ENCODE measurements at regions not wholly inside any gene's neighbourhood (a gene's known extent, or its start where the extent isn't known, plus 50 kb on each side); places are given as distances from the start of the nearest gene placed in this dataset.
"Not testable (repeated sequence)": the region's sequence is repeated elsewhere in the genome, so short reads cannot be mapped to it uniquely, and the experiment has no call there.

DNA sequence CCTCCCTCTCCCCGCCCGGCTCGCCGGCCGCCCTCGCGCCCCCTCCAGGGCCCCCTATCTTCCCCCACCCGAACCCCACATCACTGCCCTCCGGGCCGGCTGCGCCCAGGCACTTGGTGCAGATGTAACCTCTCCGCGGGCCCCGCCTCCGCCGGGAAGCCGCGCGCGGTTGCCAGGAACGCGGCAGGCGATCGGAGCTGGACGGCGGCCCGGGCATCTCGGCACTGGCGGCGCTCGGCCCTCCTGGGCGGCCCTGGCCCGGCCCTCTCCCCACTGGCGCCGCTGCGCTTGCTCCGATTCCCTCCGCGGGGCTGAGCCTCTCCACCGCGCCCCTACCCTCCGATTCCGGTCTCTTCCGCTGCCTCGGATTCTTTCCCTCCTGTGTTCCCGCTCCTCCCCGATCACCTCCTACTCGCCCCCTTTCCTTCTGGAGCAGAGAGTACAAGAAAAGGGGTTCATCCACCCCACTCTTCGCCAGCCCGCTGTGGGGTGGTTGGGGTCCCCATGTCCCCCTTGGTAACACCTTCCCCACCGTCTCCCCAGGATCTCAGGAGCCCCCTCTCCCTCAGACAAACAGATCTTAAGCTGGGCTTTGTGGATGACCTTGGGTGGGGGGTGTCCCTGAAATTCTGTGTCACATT lies 70.6 kb downstream of the C9orf50 start:
- POLR2A ChIA-PET: no interaction called here

DNA sequence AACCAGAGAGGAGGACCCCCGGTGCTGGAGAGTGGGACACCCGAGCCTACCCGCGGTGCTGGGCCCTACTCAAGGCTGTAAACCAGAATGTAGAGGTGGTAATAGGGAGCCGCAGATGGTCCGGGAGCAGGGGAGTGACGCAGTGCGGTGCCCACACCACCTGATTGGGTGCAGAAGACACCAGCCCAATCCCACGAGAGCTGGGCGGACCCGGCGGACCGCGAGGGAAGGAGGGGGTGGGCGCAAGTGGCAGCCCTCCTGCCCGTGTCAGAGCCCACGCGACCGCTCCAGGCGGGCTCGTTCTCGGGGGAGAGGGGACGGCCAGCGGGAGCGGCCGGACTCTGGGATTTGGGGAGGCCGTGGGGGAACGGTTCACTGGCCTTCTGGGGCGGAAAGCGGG lies 71.2 kb downstream of the C9orf50 start:
- TF ChIP-seq, protein P1, sequence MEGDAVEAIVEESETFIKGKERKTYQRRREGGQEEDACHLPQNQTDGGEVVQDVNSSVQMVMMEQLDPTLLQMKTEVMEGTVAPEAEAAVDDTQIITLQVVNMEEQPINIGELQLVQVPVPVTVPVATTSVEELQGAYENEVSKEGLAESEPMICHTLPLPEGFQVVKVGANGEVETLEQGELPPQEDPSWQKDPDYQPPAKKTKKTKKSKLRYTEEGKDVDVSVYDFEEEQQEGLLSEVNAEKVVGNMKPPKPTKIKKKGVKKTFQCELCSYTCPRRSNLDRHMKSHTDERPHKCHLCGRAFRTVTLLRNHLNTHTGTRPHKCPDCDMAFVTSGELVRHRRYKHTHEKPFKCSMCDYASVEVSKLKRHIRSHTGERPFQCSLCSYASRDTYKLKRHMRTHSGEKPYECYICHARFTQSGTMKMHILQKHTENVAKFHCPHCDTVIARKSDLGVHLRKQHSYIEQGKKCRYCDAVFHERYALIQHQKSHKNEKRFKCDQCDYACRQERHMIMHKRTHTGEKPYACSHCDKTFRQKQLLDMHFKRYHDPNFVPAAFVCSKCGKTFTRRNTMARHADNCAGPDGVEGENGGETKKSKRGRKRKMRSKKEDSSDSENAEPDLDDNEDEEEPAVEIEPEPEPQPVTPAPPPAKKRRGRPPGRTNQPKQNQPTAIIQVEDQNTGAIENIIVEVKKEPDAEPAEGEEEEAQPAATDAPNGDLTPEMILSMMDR (IDR thresholded peaks at IDR 0.05; ENCODE audit: control extremely low read depth, extremely low read depth, low read depth, missing control alignments): no peak
- ChIA-PET CTCF (no interaction called here), POLR2A (no interaction called here)
- no peak for DNase-seq (ENCODE audit: extremely low spot score)

More for the DNA sequence above, 70.6 kb downstream of the C9orf50 start:
- TF ChIP-seq, protein P1 (IDR thresholded peaks at IDR 0.05; ENCODE audit: control extremely low read depth, extremely low read depth, low read depth, missing control alignments): no peak
- CTCF ChIA-PET: no interaction called here
- DNase-seq (ENCODE audit: extremely low spot score): no peak

DNA sequence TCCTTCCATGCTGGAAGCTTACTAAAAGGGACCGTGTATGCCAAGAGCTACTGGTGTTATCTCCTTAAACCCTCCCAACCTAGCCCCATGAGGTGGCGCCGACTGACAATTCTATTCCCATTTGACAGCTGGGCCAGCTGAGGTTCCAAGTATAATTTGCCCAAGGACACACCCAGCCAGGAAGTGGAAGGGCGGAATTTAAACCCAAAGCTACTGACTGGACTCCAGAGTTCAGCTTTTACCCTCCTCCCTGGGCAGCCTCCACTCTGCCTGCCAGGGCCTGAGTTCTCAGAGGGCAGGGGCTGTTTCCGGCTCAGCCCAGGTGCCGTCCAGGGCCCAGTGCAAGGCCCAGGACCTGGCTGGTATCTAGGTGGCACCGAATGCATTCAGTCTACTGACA lies 71.8 kb downstream of the C9orf50 start:
- TF ChIP-seq, protein P1 (IDR thresholded peaks at IDR 0.05; ENCODE audit: control extremely low read depth, extremely low read depth, low read depth, missing control alignments): no peak
- ChIA-PET POLR2A (no interaction called here), CTCF (interaction anchor here (1.3 to 1.4 kb wide), 2 partner anchors 47 to 374 kb away, joined by 3 read pairs; no protein-coding TSS in a partner anchor)
- DNase-seq (ENCODE audit: extremely low spot score): no peak

DNA sequence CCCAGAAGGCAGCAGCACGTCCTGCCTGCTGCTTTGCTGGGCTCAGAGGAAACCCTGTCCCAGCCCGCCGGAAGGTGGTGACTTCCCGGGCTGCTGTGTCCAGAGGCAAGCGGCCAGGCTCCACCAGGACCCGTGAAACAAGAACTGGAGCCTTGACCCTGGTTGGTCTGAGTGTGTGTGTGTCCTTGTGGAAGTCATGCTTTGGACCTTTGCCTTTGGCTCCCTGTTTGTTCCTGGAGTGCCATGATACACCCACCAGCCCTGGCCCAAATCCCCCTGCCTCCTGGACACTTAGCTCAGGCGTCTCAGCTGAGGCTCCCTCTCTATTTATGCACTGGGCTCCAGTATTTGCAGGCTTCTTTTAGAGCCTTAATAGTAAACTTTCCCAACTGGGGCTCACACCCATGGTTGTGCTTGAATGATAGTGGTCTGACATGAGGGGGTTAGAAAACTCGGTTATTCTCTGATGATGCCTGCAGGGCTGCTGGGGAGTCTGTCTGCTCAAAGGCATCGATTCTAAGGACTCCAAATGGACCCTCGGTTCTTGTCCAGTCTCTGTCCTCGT lies 72.2 kb downstream of the C9orf50 start:
- ChIA-PET CTCF (interaction anchor here (1.1 to 1.4 kb wide), 4 partner anchors 13 to 410 kb away, joined by 3 to 4 read pairs (median 3); no protein-coding TSS in a partner anchor), POLR2A (no interaction called here)
- DNase-seq (ENCODE audit: extremely low spot score): no peak
- TF ChIP-seq, protein P1 (IDR thresholded peaks at IDR 0.05; ENCODE audit: control extremely low read depth, extremely low read depth, low read depth, missing control alignments): no peak

DNA sequence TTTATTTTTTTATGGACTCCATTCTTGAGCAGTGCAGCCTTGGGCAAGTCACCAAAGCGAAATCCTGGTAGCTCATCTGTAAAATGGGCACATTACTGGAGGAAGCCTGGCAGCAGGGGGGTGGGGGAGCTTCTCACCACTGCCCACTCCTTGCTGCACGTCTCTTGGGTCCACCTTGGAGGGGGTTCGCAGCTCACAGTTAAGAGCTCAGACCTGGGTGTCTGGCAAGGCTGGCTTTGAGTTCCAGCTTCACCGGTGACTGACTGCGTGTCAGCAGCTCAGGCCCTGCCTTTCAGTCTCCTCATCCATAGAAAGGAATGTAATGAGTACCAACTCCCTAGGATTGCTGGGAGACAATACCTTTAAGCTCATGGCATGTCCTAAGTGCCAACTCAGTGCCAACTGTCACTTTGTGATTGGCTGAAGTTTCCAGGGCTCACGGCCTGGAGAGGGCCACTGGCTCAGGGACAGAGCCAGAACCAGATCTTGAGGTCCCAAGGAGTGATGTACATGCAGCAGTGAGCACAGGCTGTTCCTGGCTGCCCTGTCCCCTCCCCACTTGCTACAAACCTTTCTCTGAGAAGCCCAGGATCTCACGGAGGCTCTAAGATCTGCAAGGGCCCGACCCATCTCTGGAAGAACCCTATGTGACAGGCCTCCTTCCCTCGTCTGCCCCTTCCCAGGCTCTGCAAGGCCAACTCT lies 72.9 kb downstream of the C9orf50 start:
- POLR2A ChIA-PET: no interaction called here
- TF ChIP-seq, protein P1 (IDR thresholded peaks at IDR 0.05; ENCODE audit: control extremely low read depth, extremely low read depth, low read depth, missing control alignments): no peak
- no peak for DNase-seq (ENCODE audit: extremely low spot score)
- CTCF ChIA-PET: interaction anchor here (1.0 to 1.4 kb wide), 5 partner anchors 12 to 409 kb away, joined by 3 to 4 read pairs (median 3); no protein-coding TSS in a partner anchor

DNA sequence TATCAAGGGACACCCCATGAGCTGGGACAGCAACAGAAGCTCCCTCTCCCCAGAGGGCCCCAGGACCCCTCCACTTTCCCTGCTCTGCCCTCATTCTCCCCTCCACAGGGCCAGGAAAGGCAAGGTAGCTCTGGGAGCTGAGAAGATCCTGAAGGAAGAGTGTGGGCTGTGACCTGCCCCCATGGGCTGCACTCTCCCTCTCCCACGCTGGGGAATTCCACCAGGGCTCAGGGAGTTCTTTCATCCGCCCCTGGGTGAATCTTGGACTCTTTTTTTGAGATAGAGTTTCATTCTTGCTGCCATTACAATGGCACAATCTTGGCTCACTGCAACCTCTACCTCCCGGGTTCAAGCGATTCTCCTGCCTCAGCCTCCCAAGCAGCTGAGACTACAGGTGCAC lies 73.8 kb downstream of the C9orf50 start:
- ChIA-PET POLR2A (no interaction called here), CTCF (interaction anchor here (1.0 to 1.2 kb wide), 2 partner anchors 11 to 37 kb away, joined by 3 to 4 read pairs; no protein-coding TSS in a partner anchor)
- no peak for DNase-seq (ENCODE audit: extremely low spot score)
- TF ChIP-seq, protein P1 (IDR thresholded peaks at IDR 0.05; ENCODE audit: control extremely low read depth, extremely low read depth, low read depth, missing control alignments): no peak

DNA sequence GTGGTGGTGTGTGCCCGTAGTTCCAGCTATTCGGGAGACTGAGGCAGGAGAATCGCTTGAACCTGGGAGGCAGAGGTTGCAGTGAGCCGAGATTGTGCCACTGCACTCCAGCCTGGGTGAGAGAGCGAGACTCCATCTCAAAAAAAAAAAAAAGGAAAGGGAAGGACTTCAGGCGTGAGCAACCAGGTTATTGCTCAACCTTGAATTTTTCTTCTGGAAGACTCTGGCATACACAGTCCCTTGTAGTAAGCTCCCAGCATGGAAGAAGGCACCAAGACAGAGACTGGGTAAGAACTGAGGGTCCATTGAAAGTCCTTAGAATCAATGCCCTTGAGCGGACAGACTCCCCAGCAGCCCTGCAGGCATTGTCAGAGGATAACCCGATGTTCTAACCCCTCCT lies 75.0 kb downstream of the C9orf50 start:
- POLR2A ChIA-PET; DNase-seq (ENCODE audit: extremely low spot score): not testable (repeated sequence)
- CTCF ChIA-PET: interaction anchor here (1.1 to 1.7 kb wide), 3 partner anchors 20 to 53 kb away, joined by 3 read pairs; no protein-coding TSS in a partner anchor
